ENCODE measurements at regions not wholly inside any gene's neighbourhood (a gene's known extent, or its start where the extent isn't known, plus 50 kb on each side); places are given as distances from the start of the nearest gene placed in this dataset.

GRCh38 chr7:156175003-156175402 lies 362.7 kb upstream of the SHH start:
- H3K4me1 ChIP-seq (ENCODE audit: insufficient read depth) = no peaks in the 10 kb centered on the region
- TF ChIP-seq, protein P1, sequence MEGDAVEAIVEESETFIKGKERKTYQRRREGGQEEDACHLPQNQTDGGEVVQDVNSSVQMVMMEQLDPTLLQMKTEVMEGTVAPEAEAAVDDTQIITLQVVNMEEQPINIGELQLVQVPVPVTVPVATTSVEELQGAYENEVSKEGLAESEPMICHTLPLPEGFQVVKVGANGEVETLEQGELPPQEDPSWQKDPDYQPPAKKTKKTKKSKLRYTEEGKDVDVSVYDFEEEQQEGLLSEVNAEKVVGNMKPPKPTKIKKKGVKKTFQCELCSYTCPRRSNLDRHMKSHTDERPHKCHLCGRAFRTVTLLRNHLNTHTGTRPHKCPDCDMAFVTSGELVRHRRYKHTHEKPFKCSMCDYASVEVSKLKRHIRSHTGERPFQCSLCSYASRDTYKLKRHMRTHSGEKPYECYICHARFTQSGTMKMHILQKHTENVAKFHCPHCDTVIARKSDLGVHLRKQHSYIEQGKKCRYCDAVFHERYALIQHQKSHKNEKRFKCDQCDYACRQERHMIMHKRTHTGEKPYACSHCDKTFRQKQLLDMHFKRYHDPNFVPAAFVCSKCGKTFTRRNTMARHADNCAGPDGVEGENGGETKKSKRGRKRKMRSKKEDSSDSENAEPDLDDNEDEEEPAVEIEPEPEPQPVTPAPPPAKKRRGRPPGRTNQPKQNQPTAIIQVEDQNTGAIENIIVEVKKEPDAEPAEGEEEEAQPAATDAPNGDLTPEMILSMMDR (IDR thresholded peaks at IDR 0.05; ENCODE audit: poor library complexity) = no peak
- TF ChIP-seq EZH2 (IDR thresholded peaks at IDR 0.05; ENCODE audit: borderline replicate concordance) (no peak), EZH2phosphoT487 (IDR thresholded peaks at IDR 0.05; ENCODE audit: low read depth, severe bottlenecking, unreplicated experiment) (no peak)
- H3K9me3 ChIP-seq (ENCODE audit: low read depth) = no peaks in the 10 kb centered on the region
- WGBS (ENCODE audit: low lambda C conversion rate, missing lambda C conversion rate) = 88% methylated on average over 10 of the region's 10 CpGs
- no peak overlapping the region for H3K27ac ChIP-seq
- H4K20me1 ChIP-seq (ENCODE audit: insufficient read depth, poor library complexity, severe bottlenecking) = no peaks in the 10 kb centered on the region
- no peak overlapping the region for H3K4me3 ChIP-seq
- no peak overlapping the region for H3K4me2 ChIP-seq
- no peaks in the 10 kb centered on the region for H3K79me2 ChIP-seq
- DNase-seq (ENCODE audit: low spot score) = no peak
- H3K36me3 ChIP-seq (replicated peaks; ENCODE audit: insufficient read depth, low read depth) = no peaks in the 10 kb centered on the region
- H3K9me2 ChIP-seq (replicated peaks; ENCODE audit: insufficient read depth) = no peaks in the 10 kb centered on the region
- no peaks in the 10 kb centered on the region for H3K27me3 ChIP-seq
- H2AFZ ChIP-seq = no peak overlapping the region

DNA sequence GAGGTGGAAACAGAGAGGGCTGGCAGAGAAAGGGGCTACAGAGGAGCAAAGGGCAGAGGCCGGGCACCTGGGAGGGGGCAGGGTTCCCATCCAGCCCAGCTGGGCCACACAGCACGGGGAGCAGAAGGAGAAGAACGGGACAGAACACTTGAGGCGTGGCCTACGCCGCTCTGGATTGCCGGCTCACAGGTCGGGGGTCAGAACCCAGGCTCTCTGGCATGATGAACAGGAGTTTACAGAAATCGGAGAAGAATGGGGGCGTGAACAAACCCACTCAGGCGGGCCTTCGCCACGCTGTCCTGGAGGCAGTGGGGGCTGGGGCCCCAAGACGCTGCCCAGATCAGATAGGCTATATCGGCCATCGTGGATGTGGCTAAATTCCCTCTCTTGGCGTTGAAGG lies 362.2 kb upstream of the SHH start:
- H3K27ac ChIP-seq = no peak overlapping the region
- no peaks in the 10 kb centered on the region for H3K9me2 ChIP-seq (replicated peaks; ENCODE audit: insufficient read depth)
- no peak overlapping the region for H2AFZ ChIP-seq
- no peak for TF ChIP-seq EZH2 (IDR thresholded peaks at IDR 0.05; ENCODE audit: borderline replicate concordance)
- TF ChIP-seq, protein P1 (IDR thresholded peaks at IDR 0.05; ENCODE audit: poor library complexity) = no peak
- TF ChIP-seq EZH2phosphoT487 (IDR thresholded peaks at IDR 0.05; ENCODE audit: low read depth, severe bottlenecking, unreplicated experiment) = no peak
- H3K9me3 ChIP-seq (ENCODE audit: low read depth) = no peaks in the 10 kb centered on the region
- no peak for DNase-seq (ENCODE audit: low spot score)
- WGBS (ENCODE audit: low lambda C conversion rate, missing lambda C conversion rate) = 91% methylated on average over 17 of the region's 17 CpGs
- no peaks in the 10 kb centered on the region for H4K20me1 ChIP-seq (ENCODE audit: insufficient read depth, poor library complexity, severe bottlenecking)
- H3K36me3 ChIP-seq (replicated peaks; ENCODE audit: insufficient read depth, low read depth) = no peaks in the 10 kb centered on the region
- no peaks in the 10 kb centered on the region for H3K79me2 ChIP-seq
- no peak overlapping the region for H3K4me3 ChIP-seq
- no peaks in the 10 kb centered on the region for H3K4me1 ChIP-seq (ENCODE audit: insufficient read depth)
- H3K4me2 ChIP-seq = no peak overlapping the region
- H3K27me3 ChIP-seq = no peaks in the 10 kb centered on the region

GRCh38 chr7:156173748-156174353 lies 361.6 kb upstream of the SHH start:
- Histone ChIP-seq H3K27ac (no peak overlapping the region), H3K79me2 (no peaks in the 10 kb centered on the region), H3K9me3 (ENCODE audit: low read depth) (no peaks in the 10 kb centered on the region), H4K20me1 (ENCODE audit: insufficient read depth, poor library complexity, severe bottlenecking) (no peaks in the 10 kb centered on the region), H2AFZ (no peak overlapping the region), H3K36me3 (replicated peaks; ENCODE audit: insufficient read depth, low read depth) (no peaks in the 10 kb centered on the region), H3K27me3 (no peaks in the 10 kb centered on the region), H3K4me2 (no peak overlapping the region), H3K4me1 (ENCODE audit: insufficient read depth) (no peaks in the 10 kb centered on the region), H3K4me3 (no peak overlapping the region), H3K9me2 (replicated peaks; ENCODE audit: insufficient read depth) (no peaks in the 10 kb centered on the region)
- WGBS (ENCODE audit: low lambda C conversion rate, missing lambda C conversion rate) = 86% methylated on average over 18 of the region's 18 CpGs
- no peak for DNase-seq (ENCODE audit: low spot score)
- TF ChIP-seq, protein P1 (IDR thresholded peaks at IDR 0.05; ENCODE audit: poor library complexity) = no peak
- TF ChIP-seq EZH2phosphoT487 (IDR thresholded peaks at IDR 0.05; ENCODE audit: low read depth, severe bottlenecking, unreplicated experiment) = no peak
- TF ChIP-seq EZH2 (IDR thresholded peaks at IDR 0.05; ENCODE audit: borderline replicate concordance) = no peak

Measured in hepatocyte (in vitro differentiated cells).